ENCODE measurements at regions not wholly inside any gene's neighbourhood (a gene's known extent, or its start where the extent isn't known, plus 50 kb on each side); places are given as distances from the start of the nearest gene placed in this dataset.

DNA sequence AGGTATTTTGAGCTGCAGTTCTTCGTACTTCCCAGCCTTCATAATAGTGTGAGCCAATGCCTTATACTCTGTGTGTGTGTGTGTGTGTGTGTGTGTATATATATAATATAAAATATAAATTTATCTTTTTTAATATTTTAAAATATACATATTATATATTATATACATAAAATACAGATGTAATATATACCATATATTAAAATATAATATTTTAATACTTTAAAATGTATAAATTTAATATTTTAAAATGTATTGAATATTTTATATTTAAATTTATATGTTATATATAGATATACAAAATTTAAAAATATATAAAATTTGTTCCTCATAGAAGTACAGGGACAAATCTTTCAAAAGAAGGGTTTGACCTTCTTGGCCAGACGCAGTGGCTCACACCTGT lies 53.7 kb upstream of the CARD18 start:
- Histone ChIP-seq H3K9me3 (ENCODE audit: insufficient read depth, low read depth) (no peaks in the 10 kb centered on the region), H3K27ac (no peak overlapping the region), H2AFZ (no peak overlapping the region), H3K27me3 (ENCODE audit: insufficient read depth, low read depth) (no peaks in the 10 kb centered on the region), H3K4me2 (no peak overlapping the region), H3F3A (ENCODE audit: insufficient read depth, low read depth) (no peaks in the 10 kb centered on the region), H3K4me3 (no peak overlapping the region), H3K9me2 (ENCODE audit: insufficient read depth) (0 out of 2 replicates have a peak, but pooled peaks cover 5% of the 10 kb centered on the region), H3K79me2 (ENCODE audit: low read depth) (no peaks in the 10 kb centered on the region), H3K36me3 (ENCODE audit: low read depth) (no peaks in the 10 kb centered on the region), H4K20me1 (ENCODE audit: insufficient read depth) (no peaks in the 10 kb centered on the region), H3K4me1 (replicated peaks; ENCODE audit: insufficient read depth) (no peaks in the 10 kb centered on the region)
- TF ChIP-seq, protein P1, sequence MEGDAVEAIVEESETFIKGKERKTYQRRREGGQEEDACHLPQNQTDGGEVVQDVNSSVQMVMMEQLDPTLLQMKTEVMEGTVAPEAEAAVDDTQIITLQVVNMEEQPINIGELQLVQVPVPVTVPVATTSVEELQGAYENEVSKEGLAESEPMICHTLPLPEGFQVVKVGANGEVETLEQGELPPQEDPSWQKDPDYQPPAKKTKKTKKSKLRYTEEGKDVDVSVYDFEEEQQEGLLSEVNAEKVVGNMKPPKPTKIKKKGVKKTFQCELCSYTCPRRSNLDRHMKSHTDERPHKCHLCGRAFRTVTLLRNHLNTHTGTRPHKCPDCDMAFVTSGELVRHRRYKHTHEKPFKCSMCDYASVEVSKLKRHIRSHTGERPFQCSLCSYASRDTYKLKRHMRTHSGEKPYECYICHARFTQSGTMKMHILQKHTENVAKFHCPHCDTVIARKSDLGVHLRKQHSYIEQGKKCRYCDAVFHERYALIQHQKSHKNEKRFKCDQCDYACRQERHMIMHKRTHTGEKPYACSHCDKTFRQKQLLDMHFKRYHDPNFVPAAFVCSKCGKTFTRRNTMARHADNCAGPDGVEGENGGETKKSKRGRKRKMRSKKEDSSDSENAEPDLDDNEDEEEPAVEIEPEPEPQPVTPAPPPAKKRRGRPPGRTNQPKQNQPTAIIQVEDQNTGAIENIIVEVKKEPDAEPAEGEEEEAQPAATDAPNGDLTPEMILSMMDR (conservative IDR thresholded peaks at IDR 0.05) = no peak
- ChIA-PET CTCF (no interaction called here), POLR2A (ENCODE audit: unreplicated experiment) (no interaction called here)
- no peak for DNase-seq
- intact Hi-C loops (cut with micrococcal nuclease; ENCODE audit: unreplicated experiment) = no loop called here
- no TSS peak for BruUV-seq (replicated peaks)

DNA sequence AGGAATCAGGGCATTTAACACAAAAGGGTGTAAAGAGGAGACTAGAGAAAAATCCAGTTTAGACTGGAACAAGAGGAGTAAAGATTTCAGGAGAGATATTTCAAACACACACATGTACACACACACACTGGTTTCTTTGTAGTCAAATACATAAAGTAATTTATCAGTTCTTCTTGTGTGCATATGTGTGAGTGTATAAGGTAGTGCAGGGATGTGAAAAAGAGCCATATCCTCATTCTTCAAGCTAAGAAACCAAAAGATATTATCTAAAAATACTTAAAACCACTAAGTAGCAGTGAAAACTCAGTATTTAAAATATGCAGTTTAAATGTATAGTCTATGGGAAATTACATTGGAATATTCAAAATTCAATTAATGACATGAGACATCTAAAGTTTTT lies 52.5 kb upstream of the CARD18 start:
- H3K36me3 ChIP-seq (ENCODE audit: low read depth) = no peaks in the 10 kb centered on the region
- H3K27ac ChIP-seq = no peak overlapping the region
- H4K20me1 ChIP-seq (ENCODE audit: insufficient read depth) = no peaks in the 10 kb centered on the region
- H3K4me1 ChIP-seq (replicated peaks; ENCODE audit: insufficient read depth) = no peaks in the 10 kb centered on the region
- no peak for DNase-seq
- no peak for TF ChIP-seq EZH2 (IDR thresholded peaks at IDR 0.05; ENCODE audit: low read depth)
- TF ChIP-seq, protein P1 (conservative IDR thresholded peaks at IDR 0.05) = no peak
- no peaks in the 10 kb centered on the region for H3K79me2 ChIP-seq (ENCODE audit: low read depth)
- intact Hi-C loops (cut with micrococcal nuclease; ENCODE audit: unreplicated experiment) = no loop called here
- H3K4me2 ChIP-seq = no peak overlapping the region
- H2AFZ ChIP-seq = no peak overlapping the region
- ChIA-PET POLR2A (ENCODE audit: unreplicated experiment) (no interaction called here), CTCF (no interaction called here)
- no peak overlapping the region for H3K4me3 ChIP-seq
- H3K9me3 ChIP-seq (ENCODE audit: insufficient read depth, low read depth) = no peaks in the 10 kb centered on the region
- H3F3A ChIP-seq (ENCODE audit: insufficient read depth, low read depth) = no peaks in the 10 kb centered on the region
- 0 out of 2 replicates have a peak, but pooled peaks cover 5% of the 10 kb centered on the region for H3K9me2 ChIP-seq (ENCODE audit: insufficient read depth)
- H3K27me3 ChIP-seq (ENCODE audit: insufficient read depth, low read depth) = no peaks in the 10 kb centered on the region
- BruUV-seq (replicated peaks) = no TSS peak

DNA sequence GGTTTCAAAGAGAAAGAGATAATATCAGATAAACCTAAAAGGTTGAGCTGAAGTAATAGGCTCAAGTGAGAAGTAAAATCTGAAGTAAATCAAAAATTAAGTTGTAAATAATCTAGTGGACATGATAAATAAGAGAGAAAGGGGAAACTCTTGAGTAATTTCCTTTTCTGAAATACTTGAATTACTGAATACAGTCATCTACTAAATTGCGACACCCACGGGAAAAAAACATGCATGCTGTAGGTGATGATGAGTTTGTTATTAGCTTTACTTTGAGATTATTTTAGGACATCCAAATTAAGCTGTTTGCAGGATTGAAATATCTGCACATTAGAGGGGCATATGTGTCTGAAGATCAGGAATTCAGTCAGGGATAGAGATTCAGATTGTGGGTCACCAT lies 50.0 kb upstream of the CARD18 start:
- H3K79me2 ChIP-seq (ENCODE audit: low read depth) = no peaks in the 10 kb centered on the region
- no peak for TF ChIP-seq EZH2 (IDR thresholded peaks at IDR 0.05; ENCODE audit: low read depth)
- TF ChIP-seq, protein P1 (conservative IDR thresholded peaks at IDR 0.05) = no peak
- no peak overlapping the region for H2AFZ ChIP-seq
- H3K9me2 ChIP-seq (ENCODE audit: insufficient read depth) = no peaks in the 10 kb centered on the region
- BruUV-seq (replicated peaks) = no TSS peak
- no peaks in the 10 kb centered on the region for H3K36me3 ChIP-seq (ENCODE audit: low read depth)
- H3K4me3 ChIP-seq = no peak overlapping the region
- intact Hi-C loops (cut with micrococcal nuclease; ENCODE audit: unreplicated experiment) = no loop called here
- no peak overlapping the region for H3K27ac ChIP-seq
- ChIA-PET POLR2A (ENCODE audit: unreplicated experiment) (no interaction called here), CTCF (no interaction called here)
- no peaks in the 10 kb centered on the region for H3K9me3 ChIP-seq (ENCODE audit: insufficient read depth, low read depth)
- H3F3A ChIP-seq (ENCODE audit: insufficient read depth, low read depth) = no peaks in the 10 kb centered on the region
- H4K20me1 ChIP-seq (ENCODE audit: insufficient read depth) = no peaks in the 10 kb centered on the region
- no peaks in the 10 kb centered on the region for H3K4me1 ChIP-seq (replicated peaks; ENCODE audit: insufficient read depth)
- no peaks in the 10 kb centered on the region for H3K27me3 ChIP-seq (ENCODE audit: insufficient read depth, low read depth)
- DNase-seq = no peak
- H3K4me2 ChIP-seq = no peak overlapping the region

Data from PC-9 (cell line).